ENCODE measurements at regions not wholly inside any gene's neighbourhood (a gene's known extent, or its start where the extent isn't known, plus 50 kb on each side); places are given as distances from the start of the nearest gene placed in this dataset.
"Not testable (repeated sequence)": the region's sequence is repeated elsewhere in the genome, so short reads cannot be mapped to it uniquely, and the experiment has no call there.

DNA sequence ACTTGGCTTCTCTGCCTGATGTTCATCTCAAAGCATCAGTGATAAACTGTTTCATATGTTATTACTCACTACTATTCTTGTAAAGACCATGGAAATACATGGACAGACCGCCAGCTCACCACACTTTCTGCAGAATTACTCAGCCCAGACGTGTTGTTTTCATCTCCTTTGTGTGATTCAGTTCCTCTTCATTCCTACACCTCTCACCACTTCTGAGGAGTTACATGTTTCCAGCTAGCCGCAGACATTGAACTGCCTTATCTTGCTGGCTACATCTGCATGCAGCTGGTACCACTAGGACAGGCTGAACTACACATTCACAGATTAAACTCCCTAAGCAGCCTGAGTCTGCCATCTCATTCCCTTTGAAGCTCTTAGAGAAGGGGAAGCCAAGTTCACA, 443.2 kb upstream of the FGF16 start:
- DNase-seq = no peak

DNA sequence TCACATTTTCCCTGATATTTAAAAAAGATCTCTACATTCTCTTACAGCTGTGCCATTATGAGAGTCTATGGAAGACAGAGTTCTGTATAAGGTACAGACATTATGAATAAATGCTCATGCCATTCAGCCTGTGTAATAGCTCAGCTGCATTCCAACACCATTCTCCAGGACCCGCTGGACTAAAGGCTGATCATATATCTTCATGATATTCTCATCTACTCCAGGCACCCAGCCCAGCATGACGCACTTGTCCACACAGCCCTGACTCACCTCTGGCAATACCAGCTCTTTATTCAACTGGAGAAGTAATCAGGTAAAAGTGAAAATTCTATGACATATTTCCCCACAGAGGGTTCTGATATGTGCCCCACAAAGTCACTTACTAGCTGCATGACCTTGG, 437.5 kb upstream of the FGF16 start:
- DNase-seq = no peak

DNA sequence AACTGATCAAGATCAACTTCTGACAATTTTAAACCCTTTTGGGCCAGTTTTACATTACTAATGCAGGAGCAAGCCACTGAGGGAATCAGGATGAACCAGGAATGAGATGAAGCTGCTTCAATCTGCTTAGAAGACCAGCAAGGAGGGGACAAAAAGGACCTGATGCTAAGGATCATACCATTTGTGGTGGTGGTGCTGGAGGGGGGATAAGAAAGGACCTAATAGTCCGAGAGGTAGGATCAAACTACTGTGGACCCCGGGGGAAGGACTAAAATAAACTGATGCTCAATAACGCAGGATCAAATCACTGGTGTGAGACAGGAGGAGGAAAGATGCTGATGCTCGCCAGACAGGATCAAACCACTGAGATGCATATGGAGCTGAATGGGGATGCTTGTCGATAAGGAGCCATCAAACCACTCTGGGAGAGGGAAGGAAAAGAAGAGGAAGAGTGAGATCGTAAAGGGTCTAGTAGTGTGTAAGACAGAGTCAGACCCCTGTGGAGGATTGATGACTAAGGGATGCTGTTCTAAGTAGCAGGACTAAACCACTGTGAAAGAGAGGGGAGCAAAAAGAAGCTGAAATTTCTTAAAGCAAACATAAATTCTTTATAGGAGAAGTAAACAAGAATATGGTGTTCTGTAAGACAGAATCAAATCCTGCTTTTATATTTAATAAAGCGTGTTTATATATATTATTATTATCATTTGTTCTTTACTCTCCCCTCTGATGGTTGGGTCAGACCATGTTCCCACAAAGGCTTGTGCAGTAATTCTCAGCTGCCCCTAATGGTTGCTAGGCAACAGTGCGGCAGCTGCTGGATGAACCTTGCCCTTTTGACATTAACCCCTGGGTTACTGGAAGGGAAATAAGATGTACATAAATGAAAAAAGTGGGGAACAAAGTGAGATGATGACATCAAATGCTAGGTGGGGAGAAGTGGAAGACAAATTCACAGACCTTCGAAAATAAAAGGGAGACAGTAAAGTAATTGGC, 432.5 kb upstream of the FGF16 start:
- peak in 2 of 3 experiments; percentile 80 to 94 for DNase-seq

DNA sequence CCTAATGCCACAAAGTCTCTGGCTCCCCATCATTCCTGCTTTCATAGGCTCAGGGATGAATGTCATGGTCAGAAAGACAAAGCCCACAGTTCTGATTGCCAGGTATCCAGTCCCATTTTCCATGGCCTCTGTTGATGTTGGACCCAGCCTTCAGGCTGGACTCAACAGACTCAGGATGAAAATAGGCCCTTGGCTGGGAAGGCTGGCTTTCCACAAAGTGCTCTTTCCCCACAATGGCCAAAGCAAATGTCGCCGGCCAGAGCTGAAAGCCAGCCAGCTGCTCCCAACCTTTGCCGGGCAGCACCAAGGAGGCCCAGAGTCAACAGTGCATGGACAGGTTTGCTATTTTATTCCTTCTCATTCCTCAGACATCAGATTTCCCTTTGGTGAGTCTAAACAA, 430.1 kb upstream of the FGF16 start:
- DNase-seq = no peak

DNA sequence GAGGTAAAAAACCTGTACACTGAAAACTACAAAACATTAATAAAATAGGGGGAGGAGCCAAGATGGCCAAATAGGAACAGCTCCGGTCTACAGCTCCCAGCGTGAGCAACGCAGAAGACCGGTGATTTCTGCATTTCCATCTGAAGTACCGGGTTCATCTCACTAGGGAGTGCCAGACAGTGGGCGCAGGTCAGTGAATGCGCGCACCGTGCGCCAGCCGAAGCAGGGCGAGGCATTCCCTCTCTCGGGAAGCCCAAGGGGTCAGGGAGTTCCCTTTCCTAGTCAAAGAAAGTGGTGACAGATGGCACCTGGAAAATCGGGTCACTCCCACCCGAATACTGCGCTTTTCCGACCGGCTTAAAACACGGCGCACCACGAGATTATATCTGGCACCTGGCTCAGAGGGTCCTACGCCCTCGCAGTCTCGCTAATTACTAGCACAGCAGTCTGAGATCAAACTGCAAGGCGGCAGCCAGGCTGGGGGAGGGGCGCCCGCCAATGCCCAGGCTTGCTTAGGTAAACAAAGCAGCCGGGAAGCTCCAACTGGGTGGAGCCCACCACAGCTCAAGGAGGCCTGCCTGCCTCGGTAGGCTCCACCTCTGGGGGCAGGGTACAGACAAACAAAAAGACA, 400.9 kb upstream of the FGF16 start:
- DNase-seq = peak in 2 of 3 experiments; percentile 62 to 78

DNA sequence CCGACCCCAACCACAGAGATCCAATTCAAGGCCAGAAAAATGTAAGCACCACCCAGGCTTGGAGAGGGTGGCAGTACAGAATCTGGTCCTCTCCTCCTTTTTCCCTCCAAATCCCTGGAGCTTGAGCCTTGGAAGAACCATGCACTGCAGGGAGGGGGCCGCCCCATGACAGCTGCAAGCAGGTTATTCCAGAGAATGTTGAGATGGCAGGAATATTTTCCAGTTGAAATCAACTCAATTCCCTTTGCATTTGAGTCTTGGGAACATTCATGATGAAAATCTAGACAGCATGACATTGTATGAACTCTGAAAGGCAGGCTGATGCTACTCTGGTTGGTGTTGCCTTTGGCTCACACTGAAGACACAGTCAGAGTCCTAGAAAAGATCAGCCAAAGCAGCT, 386.6 kb upstream of the FGF16 start:
- no peak for DNase-seq

DNA sequence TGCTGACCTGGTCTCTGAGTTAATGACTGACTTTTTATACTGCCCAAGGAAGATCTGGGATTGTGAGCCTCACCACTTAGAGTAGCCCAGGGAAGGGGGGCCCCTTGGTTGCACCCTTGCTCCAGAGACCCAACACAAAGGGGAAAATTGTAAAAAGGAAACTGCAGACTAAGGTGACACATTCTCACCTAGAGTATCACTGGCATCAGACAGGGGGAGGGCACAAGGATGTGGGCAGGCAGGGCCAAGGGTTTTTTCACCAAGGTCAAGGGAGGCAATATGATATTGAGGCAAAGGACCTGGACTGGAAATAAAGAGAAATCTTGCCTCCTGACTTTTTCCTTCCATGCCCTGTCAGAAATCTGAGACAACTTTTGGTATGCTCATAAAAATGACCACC, 386.2 kb upstream of the FGF16 start:
- DNase-seq = no peak

DNA sequence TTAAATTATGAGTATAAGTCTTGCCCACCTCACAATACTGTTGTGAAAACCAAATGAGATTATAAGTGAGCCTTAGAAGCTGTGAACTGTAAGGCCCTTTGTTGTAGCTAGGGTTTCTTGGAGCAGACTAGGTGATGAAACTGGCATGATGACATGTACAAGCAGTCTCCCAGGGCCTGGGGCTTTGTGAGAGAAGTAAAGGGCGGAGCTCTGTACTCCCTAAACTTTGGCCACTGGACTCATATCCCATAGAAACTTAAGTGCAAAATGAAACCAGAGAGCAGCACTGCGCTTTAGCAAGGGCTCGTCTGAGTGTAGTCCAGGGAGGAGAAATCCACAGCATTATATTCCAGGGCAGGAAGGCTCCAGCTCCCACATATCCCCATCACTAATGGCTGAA, 385.6 kb upstream of the FGF16 start:
- DNase-seq = no peak

DNA sequence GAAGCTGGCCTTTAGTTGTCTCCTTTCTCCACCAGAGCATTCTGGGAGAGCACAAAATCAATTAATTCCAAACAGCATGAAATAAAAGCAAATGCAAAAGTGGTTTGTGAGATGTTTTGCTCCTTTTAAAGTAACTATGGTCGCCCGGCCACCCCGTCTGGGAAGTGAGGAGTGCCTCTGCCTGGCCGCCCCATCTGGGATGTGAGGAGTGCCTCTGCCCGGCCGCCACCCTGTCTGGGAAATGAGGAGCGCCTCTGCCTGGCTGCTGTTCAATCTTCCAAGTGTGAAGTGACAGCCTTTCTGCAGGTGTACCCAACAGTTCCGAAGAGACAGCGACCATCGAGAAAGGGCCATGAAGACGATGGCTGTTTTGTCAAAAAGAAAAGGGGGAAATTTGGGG, 381.3 kb upstream of the FGF16 start:
- no peak for DNase-seq

DNA sequence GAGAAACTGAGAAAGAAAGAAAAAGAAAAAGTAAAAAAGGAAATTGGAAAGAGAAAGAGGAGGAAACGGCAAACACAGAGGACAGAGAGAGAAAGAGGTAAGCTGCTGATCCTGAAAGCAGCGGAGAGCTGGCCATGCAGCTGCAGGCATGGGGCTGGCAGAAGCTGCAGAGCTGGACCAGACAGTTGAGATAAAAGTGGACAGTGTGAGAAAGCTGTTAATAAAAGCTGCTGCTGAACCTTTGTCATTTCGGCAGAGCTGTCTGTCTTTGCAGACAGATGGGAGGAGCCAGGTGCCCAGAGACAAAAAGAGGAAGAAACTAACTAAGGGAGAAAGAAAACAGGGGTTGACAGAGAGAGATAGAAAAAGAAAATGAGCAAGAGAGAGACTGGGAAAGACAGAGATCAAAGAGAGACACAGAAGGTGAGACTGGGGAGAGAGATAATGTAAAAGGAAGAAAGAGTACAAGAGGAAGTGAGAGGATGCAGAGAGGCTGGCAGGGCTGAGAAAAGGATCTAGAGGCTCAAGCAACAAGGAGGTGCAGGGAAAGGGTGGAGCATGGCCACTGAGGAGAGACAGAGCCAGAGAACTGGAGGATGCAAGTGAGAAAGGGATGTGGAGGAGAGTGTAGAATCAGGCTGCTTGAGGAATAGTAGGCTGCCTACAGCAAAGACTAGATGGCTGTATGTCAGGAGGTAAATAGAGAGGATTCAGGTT, 376.8 kb upstream of the FGF16 start:
- DNase-seq = no peak

DNA sequence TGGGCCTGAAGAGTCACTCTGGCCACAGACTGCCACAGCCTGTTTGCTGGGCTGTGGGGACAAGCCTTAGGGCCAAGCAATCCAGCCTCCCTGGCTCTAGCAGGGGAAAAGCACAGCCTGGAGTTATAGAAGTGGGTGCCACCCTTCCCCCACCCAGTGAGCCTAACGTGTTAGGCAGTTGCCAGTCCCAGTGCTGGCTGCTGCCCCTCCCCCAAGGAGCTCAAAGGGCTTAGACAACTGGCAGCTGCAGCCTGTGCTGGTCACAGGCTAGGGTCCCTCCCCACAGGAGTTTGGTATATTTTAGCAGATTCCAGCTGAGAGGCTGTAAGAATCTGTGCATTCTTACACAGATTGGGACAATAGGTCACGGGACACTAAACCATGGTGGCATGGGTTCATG, 370.3 kb upstream of the FGF16 start:
- DNase-seq = no peak

DNA sequence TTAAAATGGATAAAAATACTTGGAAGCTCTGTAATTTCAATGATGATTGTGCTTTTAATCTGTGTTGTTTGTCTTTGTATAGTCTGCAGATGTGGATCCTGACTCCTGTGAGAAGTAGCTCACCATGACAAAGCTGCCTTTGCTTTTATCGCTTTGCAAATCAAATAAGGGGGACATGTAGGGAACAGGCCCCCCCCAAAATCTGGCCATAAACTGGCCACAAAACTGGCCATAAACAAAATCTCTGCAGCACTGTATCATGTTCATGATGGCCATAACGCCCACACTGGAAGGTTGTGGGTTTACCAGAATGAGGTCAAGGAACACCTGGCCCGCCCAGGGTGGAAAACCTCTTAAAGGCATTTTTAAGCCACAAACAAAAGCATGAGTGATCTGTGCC, 366.0 kb upstream of the FGF16 start:
- not testable (repeated sequence) for DNase-seq

DNA sequence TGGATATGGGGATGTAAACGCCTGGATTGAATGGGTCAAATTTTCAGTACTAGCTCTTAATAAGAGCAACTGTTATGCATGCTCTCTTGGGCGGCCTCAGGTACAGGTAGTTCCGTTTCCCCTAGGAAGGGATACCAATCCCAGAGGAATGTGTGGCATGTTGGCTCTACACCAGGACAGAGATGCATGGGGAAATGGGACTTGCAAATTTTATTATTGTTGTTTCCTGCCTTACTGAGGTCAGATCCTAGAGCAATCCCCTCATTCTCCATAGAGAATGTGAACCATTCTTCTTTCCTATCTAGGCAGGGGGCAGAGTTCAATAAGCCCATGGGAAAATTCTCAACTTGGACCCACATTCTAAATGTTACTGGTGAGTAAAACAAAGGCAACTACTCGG, 361.8 kb upstream of the FGF16 start:
- no peak for DNase-seq

DNA sequence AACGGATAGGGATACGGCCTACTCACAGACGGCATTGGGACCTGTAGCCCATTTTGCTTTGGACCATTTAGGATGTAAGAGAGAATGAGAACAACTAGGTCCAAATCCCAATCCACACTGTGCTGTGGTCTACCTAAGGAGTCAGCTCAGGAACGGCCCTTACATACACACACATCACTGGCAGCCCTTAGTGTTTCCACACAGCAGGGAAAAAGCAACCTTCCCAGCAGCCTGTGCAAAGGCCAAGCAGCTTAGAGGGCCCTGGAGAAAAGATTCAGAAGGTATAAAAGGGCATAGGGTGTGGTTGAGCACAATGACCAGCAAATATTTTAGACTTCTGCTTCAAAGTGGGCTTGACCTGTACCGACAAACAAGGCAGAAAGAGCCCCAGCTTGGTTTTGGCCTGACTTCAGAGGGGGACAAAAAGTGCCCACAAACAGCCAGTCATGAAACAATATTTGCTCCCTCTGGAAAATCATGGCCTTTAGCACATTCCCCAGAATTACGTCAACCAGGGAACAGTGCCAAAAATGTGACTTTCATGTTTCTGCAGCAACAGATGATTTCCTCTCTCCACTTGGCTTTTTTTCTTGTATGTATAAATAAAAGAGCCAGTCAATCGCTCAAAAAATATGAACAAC, 359.5 kb upstream of the FGF16 start:
- DNase-seq = no peak

DNA sequence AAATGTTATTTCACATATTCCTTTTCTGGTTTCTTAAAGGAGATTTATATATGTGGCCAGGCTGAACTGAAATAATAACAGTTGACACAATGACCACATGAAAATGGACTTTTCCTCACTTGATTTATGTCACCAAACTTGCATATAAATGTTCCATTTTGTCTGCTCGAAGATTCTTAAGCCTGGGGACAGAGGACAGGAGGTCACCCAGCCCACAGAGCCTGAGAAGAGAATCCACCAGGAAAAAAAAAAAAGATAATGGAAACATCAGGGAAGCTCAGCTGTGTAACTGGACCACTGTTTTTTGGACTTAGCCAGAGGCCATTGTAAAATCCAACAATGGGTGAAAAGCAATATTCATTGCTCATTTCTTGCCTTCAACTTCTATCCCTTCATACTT, 359.0 kb upstream of the FGF16 start:
- no peak for DNase-seq

DNA sequence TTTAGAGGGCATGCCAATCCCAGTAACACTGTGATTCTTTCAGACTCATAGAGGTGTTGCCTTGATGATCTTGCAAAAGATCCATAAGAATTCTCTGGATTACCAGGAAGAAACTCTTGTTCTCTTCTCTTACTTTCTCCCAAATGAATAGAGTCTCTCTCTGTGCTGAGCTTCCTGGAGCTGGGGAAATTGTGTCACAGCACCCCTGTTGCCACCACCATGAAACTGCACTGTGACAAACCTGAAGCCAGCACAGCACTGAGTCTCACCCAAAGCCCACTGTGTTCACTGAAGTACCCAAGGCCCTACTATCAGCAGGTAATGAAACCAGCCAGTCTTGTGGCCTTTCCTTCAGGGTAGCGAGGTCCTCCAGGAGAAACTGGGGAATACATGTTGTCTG, 332.7 kb upstream of the FGF16 start:
- DNase-seq = no peak

DNA sequence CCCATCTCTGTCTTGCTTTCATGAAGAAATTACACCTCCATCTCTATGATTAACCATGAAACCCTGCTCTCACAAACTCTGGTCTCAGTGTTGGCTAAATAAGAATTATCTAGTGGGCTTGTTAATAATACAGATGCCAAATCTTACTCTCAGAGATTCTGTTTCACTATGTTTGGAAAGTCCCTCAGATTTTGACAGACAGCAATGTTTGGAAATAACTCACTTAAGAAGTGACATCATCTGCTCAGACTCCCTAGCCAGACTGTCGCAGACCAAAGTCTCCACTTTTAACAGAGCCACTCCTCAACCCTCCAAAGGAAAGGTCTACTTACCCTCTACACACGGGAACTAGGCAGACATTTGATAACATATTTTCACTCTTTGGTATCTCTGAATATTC, 328.5 kb upstream of the FGF16 start:
- DNase-seq = no peak

DNA sequence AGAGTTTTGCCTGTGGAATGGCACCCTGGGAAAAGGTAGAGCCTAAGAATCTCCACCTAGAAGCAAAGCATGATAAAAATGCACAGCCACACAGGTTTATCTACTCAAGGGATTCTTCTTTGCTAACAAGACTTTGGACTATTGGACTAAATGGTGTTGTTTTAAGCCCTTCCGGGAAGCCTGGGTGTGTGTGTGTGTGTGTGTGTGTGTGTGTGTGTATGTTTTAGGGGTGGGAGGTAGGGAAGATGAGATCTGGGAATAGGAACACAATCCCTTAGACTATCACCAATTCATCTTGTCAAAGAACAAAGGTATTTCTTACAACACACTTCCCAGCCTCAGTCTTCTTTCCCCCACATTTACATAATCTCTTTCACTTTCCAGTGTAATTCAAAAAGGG, 327.5 kb upstream of the FGF16 start:
- no peak for DNase-seq

DNA sequence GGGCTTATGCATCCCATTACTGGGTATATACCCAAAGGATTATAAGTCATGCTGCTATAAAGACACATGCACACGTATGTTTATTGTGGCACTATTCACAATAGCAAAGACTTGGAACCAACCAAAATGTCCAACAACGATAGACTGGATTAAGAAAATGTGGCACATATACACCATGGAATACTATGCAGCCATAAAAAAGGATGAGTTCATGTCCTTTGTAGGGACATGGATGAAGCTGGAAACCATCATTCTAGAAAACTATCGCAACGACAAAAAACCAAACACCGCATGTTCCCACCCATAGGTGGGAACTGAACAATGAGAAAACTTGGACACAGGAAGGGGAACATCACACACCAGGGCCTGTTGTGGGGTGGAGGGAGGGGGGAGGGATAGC, 323.3 kb upstream of the FGF16 start:
- DNase-seq = not testable (repeated sequence)

DNA sequence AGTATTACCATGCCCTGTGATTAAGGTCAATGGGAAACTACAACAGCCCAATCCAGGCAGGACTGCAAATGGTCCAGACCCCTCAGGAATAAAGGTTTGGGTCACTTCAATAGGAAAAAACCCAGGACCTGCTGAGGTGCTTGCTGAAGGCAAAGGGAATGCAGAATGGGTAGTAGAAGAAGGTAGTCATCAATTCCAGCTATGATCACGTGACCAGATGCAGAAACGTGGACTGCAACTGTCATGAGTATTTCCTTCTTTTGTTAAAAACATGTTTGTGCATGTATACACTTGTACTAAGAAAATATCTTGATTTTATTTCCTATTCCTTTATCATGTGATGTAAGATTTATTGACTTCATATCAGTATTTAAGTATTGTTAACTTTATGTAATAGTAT, 319.6 kb upstream of the FGF16 start:
- DNase-seq = not testable (repeated sequence)

DNA sequence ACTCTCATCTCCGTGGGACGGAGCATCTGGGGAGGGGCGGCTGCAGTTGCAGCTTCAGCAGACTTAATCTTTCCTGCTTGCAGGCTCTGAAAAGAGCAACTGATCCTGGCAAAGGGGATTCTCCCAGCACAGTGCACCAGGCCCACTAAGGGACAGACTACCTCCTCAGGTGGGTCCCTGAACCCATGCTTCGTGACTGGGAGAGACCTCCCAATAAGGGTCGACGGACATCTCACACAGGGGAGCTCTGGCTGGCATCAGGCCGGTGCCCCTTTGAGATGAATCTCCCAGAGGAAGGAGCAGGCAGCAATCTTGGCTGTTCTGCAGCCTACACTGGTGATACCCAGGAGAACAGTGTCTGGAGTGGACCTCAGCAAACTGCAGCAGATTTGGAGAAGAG, 303.3 kb upstream of the FGF16 start:
- no peak for DNase-seq

DNA sequence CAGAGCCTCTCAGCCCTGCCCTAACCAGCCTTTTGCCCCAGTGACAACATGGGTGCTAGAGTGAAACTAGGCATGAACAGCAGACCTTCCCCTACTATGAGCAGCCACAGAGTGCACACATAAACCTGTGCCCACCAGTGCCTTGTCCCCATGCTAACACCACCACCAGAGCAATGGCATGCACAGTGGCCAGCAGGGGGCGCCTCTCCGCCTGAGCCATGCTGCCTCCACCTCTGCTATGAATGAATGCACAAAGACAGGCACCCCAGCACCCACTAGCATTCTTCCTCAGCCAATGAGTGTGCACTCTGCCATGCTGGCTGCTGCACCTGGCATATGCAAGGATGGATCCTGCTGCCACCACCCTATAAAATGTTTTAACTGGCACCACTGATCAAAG, 286.9 kb upstream of the FGF16 start:
- no peak for DNase-seq

DNA sequence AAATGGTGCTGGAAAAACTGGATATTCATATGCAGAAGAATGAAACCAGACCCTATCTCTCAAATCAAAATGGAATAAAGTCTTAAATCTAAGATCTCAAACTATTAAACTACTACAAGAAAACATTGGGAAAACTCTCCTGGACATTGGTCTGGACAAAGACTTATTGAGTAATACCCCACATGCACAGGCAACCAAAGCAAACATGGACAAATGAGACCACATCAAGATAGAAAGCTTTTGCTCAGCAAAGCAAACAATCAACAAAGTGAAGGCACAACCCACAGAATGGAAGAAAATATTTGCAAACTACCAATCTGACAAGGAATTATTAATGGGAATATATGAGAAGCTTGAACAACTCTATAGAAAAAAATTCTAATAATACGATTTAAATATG, 284.4 kb upstream of the FGF16 start:
- no peak for DNase-seq

All from NCI-H1417 (cell line).